Panc1 (cell line): ENCODE measurements at regions not wholly inside any gene's neighbourhood (a gene's known extent, or its start where the extent isn't known, plus 50 kb on each side); places are given as distances from the start of the nearest gene placed in this dataset.

Experiments
- ATAC-seq: fragments of 200-7000 bp; cut with Tn5 transposase; 2 replicates; pipeline ENCODE4 v1.9.1; 2020; ENCODE audit warnings: mild to moderate bottlenecking, moderate library complexity
- BruUV-seq: library from RNA; stranded (reverse); fragments of 400-500 nt; replicated peaks from 2 replicates; lab custom pipeline; 2021; lab: Mats Ljungman, UMichigan
- CTCF ChIA-PET: fragments of 300-600 bp; sonication (Branson Sonifier 250); formaldehyde crosslinking; loops from one replicate; lab custom pipeline; 2022; ENCODE audit warnings: antibody characterized with exemption; lab: Charles Lee
- POLR2A ChIA-PET: fragments of 300-600 bp; sonication (Branson Sonifier 250); formaldehyde crosslinking; loops from one replicate; lab custom pipeline; 2022; ENCODE audit warnings: antibody characterized with exemption; lab: Charles Lee
- DNase-seq: peaks from one replicate; pipeline ENCODE4 v3.0.0-alpha.2; 2010; ENCODE audit warnings: low read depth, low spot score
- H3K27ac ChIP-seq: 2 replicates; pipeline ENCODE4 v1.5.1; 2011; ENCODE audit warnings: mild to moderate bottlenecking, low read length, inconsistent platforms
- H3K27me3 ChIP-seq: fragments of 200-500 bp; sonication (Bioruptor generic); 2 replicates; pipeline ENCODE4 v1.6.0; 2014; ENCODE audit warnings: low read length, inconsistent platforms; ENCODE audit not compliant: control insufficient read depth, insufficient read depth
- H3K36me3 ChIP-seq: fragments of 200-500 bp; sonication (Bioruptor generic); 2 replicates; pipeline ENCODE4 v1.5.1; 2014; ENCODE audit warnings: inconsistent platforms, mild to moderate bottlenecking, low read length, moderate library complexity; ENCODE audit not compliant: control insufficient read depth, insufficient read depth
- H3K4me1 ChIP-seq: 2 replicates; pipeline ENCODE4 v1.5.1; 2011; ENCODE audit warnings: inconsistent platforms, mild to moderate bottlenecking, low read length, moderate library complexity; ENCODE audit not compliant: control insufficient read depth, insufficient read depth
- H3K4me3 ChIP-seq, 2 experiments: 2 replicates each; pipeline ENCODE4 v1.5.1; 2011 to 2012; ENCODE audit warnings: low read depth in 2 of 2, low read length in 2 of 2, mild to moderate bottlenecking in 2 of 2, inconsistent platforms in 1 of 2, moderate library complexity in 1 of 2
- H3K9me3 ChIP-seq: fragments of 200-500 bp; sonication (Bioruptor generic); 2 replicates; pipeline ENCODE4 v1.5.1; 2014; ENCODE audit warnings: low read depth, mild to moderate bottlenecking, inconsistent platforms, low read length, moderate library complexity; ENCODE audit not compliant: control insufficient read depth, insufficient read depth
- POLR2AphosphoS5 ChIP-seq: IDR thresholded peaks from 2 replicates; pipeline ENCODE4 v1.6.1; 2012; ENCODE audit warnings: mild to moderate bottlenecking, low read depth, low read length, moderate library complexity
- SIN3A ChIP-seq: IDR thresholded peaks from 2 replicates; pipeline ENCODE4 v1.6.1; 2012; ENCODE audit warnings: low read depth, mild to moderate bottlenecking, low read length, moderate library complexity, borderline replicate concordance; ENCODE audit not compliant: insufficient read depth
- TCF7L2 ChIP-seq: IDR thresholded peaks from 2 replicates; pipeline ENCODE4 v1.6.1; 2011; ENCODE audit warnings: mild to moderate bottlenecking, low read depth, low read length, inconsistent platforms
- in situ Hi-C: cut with HindIII; loops from 2 replicates; pipeline ENCODE4 v1.10.0; 2016; ENCODE audit warnings: low sequenced_read_pairs, low pct_unique_long_range_greater_than_20kb
- intact Hi-C: fragments of 100-400 bp; cut with micrococcal nuclease; formaldehyde crosslinking; loops from one replicate; pipeline ENCODE4 v1.10.0; 2022; ENCODE audit not compliant: unreplicated experiment
- TF ChIP-seq, protein P1 (sequence below), 2 experiments: IDR thresholded peaks; 2 replicates each; pipeline ENCODE4 v1.6.1; 2011 to 2012; ENCODE audit warnings: low read depth in 2 of 2, control low read depth in 1 of 2, low read length in 1 of 2, mild to moderate bottlenecking in 1 of 2, moderate library complexity in 1 of 2; ENCODE audit not compliant: insufficient read depth in 1 of 2
- TF ChIP-seq, protein P2 (sequence below): fragments of 450-650 bp; IDR thresholded peaks from 2 replicates; pipeline ENCODE4 v1.5.1; 2017; ENCODE audit warnings: mild to moderate bottlenecking

DNA sequence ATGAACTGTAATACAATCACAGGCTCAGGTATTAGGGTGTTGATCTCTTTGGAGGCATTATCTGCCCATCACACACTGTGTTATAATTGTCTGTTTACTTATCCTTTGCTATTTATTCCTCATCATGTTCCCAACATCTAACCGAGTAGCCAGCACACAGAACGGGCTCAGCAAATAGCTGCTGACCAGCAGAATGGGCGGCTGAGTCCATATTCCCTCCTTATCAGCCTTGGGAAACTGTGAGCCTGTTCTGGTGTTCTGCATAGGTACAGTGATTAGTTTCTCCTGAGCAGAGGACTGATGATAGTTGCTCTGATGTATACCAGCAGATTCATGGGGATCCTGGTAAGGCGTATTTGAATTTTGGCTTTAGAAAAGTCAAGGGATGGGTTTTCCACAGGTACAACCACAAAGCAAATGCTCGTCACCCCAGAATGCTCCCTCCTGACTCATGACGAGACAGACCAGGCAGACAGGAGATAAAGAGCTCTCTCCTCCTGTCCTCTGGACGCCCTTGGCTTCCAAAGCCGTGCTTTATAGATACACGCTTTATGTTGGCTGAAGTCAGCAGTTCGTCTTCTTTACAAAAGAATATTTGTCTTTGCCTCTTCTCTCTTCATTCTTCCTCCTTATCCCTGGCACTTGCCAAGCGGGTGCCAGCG lies 166.7 kb downstream of the TTLL2 start:
- H3K4me3 ChIP-seq: no peak overlapping the region
- CTCF ChIA-PET: no interaction called here
- H3K9me3 ChIP-seq: no peaks in the 10 kb centered on the region
- intact Hi-C loops (no loop called here), in situ Hi-C loops (no loop called here)
- H3K27ac ChIP-seq: no peak overlapping the region
- TF ChIP-seq, protein P1, sequence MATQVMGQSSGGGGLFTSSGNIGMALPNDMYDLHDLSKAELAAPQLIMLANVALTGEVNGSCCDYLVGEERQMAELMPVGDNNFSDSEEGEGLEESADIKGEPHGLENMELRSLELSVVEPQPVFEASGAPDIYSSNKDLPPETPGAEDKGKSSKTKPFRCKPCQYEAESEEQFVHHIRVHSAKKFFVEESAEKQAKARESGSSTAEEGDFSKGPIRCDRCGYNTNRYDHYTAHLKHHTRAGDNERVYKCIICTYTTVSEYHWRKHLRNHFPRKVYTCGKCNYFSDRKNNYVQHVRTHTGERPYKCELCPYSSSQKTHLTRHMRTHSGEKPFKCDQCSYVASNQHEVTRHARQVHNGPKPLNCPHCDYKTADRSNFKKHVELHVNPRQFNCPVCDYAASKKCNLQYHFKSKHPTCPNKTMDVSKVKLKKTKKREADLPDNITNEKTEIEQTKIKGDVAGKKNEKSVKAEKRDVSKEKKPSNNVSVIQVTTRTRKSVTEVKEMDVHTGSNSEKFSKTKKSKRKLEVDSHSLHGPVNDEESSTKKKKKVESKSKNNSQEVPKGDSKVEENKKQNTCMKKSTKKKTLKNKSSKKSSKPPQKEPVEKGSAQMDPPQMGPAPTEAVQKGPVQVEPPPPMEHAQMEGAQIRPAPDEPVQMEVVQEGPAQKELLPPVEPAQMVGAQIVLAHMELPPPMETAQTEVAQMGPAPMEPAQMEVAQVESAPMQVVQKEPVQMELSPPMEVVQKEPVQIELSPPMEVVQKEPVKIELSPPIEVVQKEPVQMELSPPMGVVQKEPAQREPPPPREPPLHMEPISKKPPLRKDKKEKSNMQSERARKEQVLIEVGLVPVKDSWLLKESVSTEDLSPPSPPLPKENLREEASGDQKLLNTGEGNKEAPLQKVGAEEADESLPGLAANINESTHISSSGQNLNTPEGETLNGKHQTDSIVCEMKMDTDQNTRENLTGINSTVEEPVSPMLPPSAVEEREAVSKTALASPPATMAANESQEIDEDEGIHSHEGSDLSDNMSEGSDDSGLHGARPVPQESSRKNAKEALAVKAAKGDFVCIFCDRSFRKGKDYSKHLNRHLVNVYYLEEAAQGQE (IDR thresholded peaks at IDR 0.05; ENCODE audit: insufficient read depth in 1 of 2, low read depth in 2 of 2, low read length in 1 of 2): no peak
- TF ChIP-seq SIN3A (no peak), TCF7L2 (no peak), POLR2AphosphoS5 (no peak)
- TF ChIP-seq, protein P2, sequence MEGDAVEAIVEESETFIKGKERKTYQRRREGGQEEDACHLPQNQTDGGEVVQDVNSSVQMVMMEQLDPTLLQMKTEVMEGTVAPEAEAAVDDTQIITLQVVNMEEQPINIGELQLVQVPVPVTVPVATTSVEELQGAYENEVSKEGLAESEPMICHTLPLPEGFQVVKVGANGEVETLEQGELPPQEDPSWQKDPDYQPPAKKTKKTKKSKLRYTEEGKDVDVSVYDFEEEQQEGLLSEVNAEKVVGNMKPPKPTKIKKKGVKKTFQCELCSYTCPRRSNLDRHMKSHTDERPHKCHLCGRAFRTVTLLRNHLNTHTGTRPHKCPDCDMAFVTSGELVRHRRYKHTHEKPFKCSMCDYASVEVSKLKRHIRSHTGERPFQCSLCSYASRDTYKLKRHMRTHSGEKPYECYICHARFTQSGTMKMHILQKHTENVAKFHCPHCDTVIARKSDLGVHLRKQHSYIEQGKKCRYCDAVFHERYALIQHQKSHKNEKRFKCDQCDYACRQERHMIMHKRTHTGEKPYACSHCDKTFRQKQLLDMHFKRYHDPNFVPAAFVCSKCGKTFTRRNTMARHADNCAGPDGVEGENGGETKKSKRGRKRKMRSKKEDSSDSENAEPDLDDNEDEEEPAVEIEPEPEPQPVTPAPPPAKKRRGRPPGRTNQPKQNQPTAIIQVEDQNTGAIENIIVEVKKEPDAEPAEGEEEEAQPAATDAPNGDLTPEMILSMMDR: no peak
- DNase-seq: no peak
- ATAC-seq: no peak
- H3K4me1 ChIP-seq: no peaks in the 10 kb centered on the region
- H3K36me3 ChIP-seq: no peaks in the 10 kb centered on the region
- POLR2A ChIA-PET: no interaction called here
- peaks cover 18% of the 10 kb centered on the region for H3K27me3 ChIP-seq
- BruUV-seq: no TSS peak

DNA sequence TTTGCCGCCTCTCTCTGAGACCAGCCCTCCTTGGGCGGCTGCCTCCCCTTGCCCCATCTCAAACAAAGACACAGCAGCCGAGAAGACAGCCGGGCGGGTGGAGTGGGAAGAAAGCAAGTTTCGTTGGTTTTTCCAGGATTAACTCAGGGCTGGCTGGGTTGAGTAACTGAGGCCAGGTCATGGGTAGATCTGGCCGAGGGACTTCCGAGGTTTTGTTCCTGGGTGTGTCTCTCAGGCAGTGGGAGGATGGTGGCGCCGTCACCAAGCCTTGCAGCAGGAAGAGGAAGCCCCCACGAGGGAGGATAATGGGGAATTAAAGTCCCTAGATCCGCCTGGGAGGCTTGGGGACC lies 167.2 kb downstream of the TTLL2 start:
- intact Hi-C loops (no loop called here), in situ Hi-C loops (no loop called here)
- DNase-seq: no peak
- ATAC-seq: no peak
- CTCF ChIA-PET: no interaction called here
- POLR2A ChIA-PET: no interaction called here
- Histone ChIP-seq H3K36me3 (no peaks in the 10 kb centered on the region), H3K4me1 (no peaks in the 10 kb centered on the region), H3K27ac (no peak overlapping the region), H3K4me3 (no peak overlapping the region), H3K27me3 (peaks cover 18% of the 10 kb centered on the region), H3K9me3 (no peaks in the 10 kb centered on the region)
- no TSS peak for BruUV-seq
- TF ChIP-seq, protein P1 (IDR thresholded peaks at IDR 0.05; ENCODE audit: insufficient read depth in 1 of 2, low read depth in 2 of 2, low read length in 1 of 2): no peak
- TF ChIP-seq SIN3A (no peak), POLR2AphosphoS5 (no peak), TCF7L2 (no peak)
- TF ChIP-seq, protein P2: no peak
